ENCODE measurements at regions not wholly inside any gene's neighbourhood (a gene's known extent, or its start where the extent isn't known, plus 50 kb on each side); places are given as distances from the start of the nearest gene placed in this dataset.

DNA sequence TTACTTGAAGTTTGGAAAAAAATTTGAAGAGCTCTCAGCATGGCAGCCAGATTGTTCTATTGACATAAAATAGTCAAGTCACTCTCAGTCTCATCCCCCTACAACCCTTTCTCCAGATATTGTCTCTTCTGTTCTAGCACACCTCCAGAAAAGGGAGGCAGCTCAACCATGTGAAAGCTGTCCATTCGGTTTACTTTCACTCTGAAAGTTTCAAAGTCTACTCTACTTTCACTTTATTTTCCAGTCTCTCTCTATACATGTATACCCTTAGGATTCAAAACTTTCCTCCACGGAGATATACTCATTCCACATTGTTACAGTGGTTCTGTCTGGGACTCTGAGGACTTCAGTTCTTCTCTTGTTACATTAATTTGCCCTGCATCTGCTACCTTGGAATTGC is 111.0 kb upstream of the STAC start:
- no peak for DNase-seq

DNA sequence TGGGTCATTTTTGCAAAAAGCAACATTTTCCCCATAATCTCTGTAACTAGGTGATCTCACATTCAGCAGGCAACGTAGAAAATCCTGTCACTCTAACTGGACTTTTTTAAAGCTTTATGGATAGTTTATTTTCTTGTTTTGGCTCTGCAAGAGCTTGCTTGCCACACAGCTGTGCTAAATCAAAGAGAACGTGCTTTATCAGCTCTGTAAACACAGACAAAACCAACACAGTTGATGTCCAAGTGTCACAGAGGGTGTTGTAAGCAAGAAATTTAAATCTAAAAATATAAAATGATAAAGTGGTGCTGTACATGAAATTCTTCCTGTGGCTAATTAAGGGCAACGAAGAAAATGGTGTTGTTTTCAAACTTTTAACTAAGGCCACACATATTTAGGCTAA is 97.5 kb upstream of the STAC start:
- no peak for DNase-seq

DNA sequence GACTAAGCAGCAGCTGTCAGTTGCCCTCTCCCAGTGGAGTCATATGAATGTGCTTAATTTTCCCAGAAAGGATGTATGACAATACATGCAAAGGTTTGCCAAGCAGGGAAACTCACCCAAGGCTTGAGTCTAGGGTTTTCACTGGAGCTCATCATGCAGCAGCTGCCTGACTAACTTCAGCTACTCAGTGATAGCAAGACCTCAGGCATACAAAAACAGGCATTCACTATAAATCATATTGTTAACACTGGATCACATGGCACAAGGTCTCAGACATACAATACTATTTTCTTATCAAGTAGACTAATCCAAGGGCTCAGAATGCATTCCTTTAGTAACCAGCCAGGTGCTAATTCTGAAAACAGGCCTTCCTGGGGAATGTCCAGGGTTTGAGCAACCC is 85.0 kb upstream of the STAC start:
- peak; percentile 13 for DNase-seq

DNA sequence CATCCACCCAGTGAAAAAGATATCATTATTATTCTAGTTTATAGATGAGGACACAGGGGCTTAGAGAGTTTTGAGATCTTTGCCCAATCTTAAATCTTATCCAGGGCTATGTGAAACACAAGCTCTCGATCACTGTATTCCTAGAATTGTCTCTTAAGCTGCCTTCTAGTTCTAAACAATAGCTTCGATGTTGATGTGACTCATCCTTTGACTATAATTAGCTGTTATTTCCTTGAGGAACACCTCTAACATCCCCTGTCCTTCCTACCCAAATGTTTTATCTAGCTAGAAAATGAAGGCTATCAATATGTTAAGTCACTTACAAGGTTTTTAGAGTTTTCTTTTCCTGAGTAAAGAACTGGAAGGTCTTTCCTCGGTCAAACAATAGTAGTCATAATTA is 83.1 kb upstream of the STAC start:
- no peak for DNase-seq

DNA sequence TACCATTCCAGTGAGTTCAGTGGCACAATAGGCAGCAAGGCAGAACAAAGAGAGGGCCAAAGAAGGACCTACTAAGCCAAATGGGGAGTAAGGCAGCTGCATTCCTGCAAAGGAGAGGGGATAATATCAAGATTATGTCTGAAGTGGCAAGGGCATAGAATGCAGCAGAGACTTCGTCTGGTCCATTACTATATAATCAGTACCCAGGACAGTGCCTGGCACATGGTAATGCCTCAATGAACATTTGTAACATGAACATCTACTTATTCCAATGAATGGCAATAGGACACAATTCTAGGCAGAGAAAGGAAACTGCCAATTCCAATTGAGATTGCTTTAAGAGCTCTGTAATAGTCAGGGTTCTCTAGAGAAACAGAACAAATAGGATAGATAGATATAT is 82.1 kb upstream of the STAC start:
- no peak for DNase-seq

DNA sequence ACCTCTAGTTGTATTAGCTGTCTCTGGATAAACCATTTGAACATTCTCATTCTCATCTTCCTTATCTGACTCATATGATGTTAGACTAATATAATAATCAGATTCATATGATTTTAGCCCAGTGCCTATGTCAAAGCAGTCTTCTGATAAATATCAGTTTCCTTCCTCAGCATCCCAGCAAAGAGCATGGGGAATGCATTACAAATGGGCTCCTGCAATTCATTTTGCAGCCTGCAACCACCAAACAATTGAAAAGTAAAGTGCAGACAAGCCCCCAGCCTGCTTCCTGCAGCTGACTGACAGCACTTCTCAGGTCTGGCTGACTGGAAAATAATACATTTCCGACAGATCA is 78.2 kb upstream of the STAC start:
- no peak for DNase-seq

DNA sequence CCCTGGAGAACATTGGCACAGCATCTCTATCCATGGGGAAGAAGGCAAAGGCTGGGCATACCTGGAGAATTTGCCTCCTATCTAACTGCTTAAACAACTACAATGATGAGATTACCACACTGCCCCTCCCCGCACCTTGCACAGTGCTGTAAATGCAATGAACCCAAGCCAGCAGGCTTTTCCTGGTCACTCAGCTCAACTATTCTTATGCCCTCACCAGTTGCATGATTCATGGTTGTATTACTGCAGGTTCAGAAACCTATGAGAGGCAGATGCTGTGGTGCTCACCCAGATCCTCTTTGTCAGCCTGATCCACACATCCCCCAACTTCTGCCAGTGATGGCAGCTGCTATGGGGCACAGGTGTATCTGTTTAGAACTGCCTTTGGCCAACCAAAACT is 77.7 kb upstream of the STAC start:
- no peak for DNase-seq

DNA sequence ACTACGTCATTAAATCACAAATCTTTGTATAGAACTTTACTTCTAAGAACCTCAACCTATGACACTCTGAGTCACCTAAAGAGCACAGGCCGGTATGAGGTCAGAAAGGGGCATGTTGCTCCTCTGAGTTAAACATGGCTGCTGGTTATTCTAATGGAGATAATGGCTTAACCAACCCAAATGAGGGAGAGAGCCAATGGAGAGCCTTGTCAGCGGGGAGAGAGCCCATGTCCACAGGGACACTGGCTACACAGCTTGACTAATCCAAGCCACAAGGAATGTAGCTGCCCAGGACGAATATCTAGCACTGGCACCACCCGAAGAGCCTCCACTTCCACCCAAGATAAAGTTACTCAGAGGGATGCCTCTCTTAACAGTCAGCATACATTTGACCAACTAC is 77.0 kb upstream of the STAC start:
- DNase-seq, result no peak

DNA sequence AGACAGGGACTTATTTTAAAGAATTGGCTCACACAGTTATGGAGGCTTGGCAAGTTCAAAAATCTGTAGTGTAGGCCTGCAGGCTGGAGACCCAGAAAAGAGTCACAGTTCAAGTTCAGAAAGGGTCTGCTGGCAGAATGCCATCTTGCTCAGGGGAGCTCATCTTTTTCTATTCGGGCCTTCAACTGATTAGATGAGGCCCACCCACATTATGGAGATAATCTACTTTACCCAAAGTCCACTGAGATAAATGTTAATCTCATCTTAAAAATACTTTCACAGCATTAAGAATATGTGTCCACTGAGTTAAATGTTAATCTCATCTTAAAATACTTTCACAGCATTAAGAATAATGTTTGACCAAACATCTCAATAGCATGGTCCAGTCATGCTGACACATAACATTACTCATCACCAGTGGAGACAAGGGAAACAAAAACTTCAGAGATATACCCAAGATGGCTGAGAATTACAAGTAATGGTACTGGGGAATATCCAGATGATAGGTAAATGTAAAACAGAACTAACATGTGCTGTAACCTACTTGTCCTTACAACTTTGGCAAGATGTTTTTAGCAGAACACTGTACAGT is 74.3 kb upstream of the STAC start:
- DNase-seq, result no peak

DNA sequence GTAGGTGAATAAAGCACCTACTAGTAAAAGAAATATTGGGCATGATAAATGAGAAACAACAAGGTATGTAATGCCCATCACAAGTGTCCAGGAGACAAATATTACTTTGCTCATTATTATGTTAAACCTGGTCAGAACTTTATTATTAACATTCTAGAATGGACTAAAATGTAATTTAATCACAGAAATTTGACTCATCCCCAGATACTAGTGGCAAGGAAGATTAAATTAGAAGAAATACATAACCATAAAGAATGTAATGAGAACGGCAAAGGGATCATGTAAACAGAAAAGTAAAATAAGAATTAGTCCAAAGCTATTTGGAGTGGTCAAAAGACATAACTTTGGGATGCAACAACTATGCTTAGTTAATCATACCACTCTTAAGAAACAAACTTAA is 71.2 kb upstream of the STAC start:
- no peak for DNase-seq

DNA sequence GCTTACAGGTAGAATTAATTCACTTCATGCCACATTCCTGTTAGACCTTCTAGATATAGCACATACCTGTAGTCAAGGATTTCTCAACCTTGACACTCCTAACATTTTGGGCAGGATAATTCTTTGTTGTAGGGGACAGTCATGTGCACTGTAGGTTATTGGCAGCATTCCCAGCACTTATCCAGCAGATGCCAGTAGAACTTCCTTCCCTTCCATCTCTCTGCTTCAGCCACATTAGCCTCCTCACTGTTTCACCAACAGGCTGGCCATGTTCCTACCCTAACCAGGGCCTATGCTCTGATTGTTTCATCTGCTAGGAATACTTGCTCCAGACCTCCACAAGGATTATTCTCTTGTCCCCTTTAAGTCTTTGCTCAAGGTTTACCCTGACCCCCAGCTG is 68.0 kb upstream of the STAC start:
- no peak for DNase-seq

DNA sequence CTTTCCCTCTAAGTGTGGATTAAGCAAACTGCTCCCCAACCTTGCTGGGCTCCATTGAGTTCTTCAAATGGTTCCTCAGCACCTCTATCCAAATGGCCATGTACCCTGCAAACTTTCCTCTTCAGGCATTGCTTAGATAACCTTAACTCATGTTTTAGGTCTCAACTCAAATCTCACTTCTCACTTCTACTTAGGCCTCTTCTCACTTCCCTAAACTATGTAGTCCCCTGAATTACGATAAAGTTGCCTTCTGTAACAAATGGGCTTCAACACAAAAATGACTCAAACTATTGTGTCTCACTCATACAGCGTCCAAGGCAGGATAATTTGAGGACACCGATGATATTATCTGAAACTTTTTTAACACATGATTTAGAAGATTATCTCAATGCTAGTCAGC is 62.4 kb upstream of the STAC start:
- no peak for DNase-seq

DNA sequence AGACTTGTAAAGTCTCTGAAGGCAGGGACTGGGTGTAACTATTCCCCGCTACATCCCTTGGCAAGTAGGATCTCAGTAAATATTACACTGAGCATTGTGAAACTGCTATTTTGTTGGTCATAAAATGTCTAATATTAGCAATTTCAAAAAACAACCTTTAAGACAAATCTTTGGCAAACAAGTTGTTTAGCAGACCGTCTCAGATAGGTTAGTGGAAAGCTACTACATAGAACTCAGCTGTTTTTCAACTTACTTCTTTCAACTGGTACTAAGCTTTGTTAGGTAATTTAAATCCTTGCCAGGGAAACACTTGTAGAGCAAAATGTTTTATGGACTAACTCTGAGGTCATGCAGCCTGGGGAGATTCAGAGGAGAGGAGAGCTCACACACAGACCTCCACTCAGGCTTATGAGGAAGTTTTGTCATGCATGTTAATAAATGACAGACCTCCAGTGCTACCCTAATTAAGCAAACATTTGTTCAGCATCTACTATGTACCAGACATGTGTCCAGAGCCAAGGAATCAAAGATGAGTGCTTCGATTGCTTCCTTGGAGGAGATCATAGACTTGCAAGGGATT is 61.6 kb upstream of the STAC start:
- peak; percentile 38 for DNase-seq

DNA sequence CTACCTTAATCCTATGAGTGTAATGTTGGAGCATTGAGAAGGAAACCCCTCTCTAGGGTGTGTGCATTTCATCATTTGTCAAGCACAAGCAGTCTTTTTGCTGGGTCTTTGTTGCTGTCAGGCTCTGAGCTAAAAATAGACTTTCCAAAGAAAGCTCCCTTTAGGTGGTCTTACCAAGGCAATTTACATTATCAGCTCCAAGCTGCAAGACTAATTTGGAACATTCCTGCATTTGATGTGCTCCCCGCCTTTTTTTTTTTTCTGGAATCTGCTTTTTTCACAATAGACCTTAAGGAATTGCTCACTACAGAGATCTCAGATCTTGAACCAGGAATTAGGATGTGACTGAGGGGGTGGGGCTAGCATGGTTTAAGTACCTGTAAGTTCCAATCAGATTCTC is 60.6 kb upstream of the STAC start:
- no peak for DNase-seq
